ENCODE measurements at regions not wholly inside any gene's neighbourhood (a gene's known extent, or its start where the extent isn't known, plus 50 kb on each side); places are given as distances from the start of the nearest gene placed in this dataset.

GRCh38 chr15:93887151-93887550 lies 344.2 kb upstream of the MCTP2 start (continued):
- TF ChIP-seq AFF4 (CRISPR knock-in tag; IDR thresholded peaks at IDR 0.05; ENCODE audit: borderline replicate concordance) (no peak), FOXJ3 (CRISPR knock-in tag; IDR thresholded peaks at IDR 0.05; ENCODE audit: borderline replicate concordance) (no peak)
- TF ChIP-seq, protein P1, sequence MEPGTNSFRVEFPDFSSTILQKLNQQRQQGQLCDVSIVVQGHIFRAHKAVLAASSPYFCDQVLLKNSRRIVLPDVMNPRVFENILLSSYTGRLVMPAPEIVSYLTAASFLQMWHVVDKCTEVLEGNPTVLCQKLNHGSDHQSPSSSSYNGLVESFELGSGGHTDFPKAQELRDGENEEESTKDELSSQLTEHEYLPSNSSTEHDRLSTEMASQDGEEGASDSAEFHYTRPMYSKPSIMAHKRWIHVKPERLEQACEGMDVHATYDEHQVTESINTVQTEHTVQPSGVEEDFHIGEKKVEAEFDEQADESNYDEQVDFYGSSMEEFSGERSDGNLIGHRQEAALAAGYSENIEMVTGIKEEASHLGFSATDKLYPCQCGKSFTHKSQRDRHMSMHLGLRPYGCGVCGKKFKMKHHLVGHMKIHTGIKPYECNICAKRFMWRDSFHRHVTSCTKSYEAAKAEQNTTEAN (CRISPR knock-in tag; IDR thresholded peaks at IDR 0.05): no peak

DNA sequence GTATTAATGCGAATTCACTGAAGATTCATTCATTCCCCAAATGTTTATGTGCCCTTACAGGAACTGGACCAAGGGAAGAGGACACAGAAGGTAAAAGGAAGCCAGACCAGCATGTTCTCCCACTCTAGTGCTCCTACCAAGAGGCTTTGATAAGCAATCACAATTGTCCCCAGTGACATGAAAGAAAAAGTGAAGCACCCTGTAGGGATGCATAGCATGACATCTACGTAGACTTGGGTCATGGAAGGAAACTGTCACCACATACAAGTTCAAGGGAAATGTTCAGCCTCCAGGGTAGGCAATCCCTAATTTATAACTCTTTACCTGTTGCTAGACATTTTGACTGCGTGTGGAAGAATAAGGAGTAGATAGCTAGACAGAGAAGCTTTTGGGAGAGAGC lies 348.6 kb upstream of the MCTP2 start:
- Mint-ChIP-seq H3K9me3 (peaks cover 3% of the 10 kb centered on the region), H3K27me3 (ENCODE audit: low read depth) (no peaks in the 10 kb centered on the region; the same call in 1 of the 2 replicates), H3K4me3 (no peak overlapping the region), H3K4me1 (peaks cover 21% of the 10 kb centered on the region), H3K36me3 (no peaks in the 10 kb centered on the region), H3K27ac (no peak overlapping the region)
- ATAC-seq (no peak), DNase-seq (ENCODE audit: low spot score) (no peak)
- TF ChIP-seq ZBTB21 (CRISPR knock-in tag; IDR thresholded peaks at IDR 0.05; ENCODE audit: borderline replicate concordance): no peak
- TF ChIP-seq SMAD3 (CRISPR knock-in tag; IDR thresholded peaks at IDR 0.05; ENCODE audit: borderline replicate concordance): no peak
- TF ChIP-seq, protein P2, sequence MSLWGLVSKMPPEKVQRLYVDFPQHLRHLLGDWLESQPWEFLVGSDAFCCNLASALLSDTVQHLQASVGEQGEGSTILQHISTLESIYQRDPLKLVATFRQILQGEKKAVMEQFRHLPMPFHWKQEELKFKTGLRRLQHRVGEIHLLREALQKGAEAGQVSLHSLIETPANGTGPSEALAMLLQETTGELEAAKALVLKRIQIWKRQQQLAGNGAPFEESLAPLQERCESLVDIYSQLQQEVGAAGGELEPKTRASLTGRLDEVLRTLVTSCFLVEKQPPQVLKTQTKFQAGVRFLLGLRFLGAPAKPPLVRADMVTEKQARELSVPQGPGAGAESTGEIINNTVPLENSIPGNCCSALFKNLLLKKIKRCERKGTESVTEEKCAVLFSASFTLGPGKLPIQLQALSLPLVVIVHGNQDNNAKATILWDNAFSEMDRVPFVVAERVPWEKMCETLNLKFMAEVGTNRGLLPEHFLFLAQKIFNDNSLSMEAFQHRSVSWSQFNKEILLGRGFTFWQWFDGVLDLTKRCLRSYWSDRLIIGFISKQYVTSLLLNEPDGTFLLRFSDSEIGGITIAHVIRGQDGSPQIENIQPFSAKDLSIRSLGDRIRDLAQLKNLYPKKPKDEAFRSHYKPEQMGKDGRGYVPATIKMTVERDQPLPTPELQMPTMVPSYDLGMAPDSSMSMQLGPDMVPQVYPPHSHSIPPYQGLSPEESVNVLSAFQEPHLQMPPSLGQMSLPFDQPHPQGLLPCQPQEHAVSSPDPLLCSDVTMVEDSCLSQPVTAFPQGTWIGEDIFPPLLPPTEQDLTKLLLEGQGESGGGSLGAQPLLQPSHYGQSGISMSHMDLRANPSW (CRISPR knock-in tag; conservative IDR thresholded peaks at IDR 0.05; ENCODE audit: low read depth): no peak
- TF ChIP-seq, protein P3, sequence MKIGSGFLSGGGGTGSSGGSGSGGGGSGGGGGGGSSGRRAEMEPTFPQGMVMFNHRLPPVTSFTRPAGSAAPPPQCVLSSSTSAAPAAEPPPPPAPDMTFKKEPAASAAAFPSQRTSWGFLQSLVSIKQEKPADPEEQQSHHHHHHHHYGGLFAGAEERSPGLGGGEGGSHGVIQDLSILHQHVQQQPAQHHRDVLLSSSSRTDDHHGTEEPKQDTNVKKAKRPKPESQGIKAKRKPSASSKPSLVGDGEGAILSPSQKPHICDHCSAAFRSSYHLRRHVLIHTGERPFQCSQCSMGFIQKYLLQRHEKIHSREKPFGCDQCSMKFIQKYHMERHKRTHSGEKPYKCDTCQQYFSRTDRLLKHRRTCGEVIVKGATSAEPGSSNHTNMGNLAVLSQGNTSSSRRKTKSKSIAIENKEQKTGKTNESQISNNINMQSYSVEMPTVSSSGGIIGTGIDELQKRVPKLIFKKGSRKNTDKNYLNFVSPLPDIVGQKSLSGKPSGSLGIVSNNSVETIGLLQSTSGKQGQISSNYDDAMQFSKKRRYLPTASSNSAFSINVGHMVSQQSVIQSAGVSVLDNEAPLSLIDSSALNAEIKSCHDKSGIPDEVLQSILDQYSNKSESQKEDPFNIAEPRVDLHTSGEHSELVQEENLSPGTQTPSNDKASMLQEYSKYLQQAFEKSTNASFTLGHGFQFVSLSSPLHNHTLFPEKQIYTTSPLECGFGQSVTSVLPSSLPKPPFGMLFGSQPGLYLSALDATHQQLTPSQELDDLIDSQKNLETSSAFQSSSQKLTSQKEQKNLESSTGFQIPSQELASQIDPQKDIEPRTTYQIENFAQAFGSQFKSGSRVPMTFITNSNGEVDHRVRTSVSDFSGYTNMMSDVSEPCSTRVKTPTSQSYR (CRISPR knock-in tag; IDR thresholded peaks at IDR 0.05): no peak
- no peak for TF ChIP-seq ZNF416 (CRISPR knock-in tag; IDR thresholded peaks at IDR 0.05)
- TF ChIP-seq, protein P4, sequence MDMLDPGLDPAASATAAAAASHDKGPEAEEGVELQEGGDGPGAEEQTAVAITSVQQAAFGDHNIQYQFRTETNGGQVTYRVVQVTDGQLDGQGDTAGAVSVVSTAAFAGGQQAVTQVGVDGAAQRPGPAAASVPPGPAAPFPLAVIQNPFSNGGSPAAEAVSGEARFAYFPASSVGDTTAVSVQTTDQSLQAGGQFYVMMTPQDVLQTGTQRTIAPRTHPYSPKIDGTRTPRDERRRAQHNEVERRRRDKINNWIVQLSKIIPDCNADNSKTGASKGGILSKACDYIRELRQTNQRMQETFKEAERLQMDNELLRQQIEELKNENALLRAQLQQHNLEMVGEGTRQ (CRISPR knock-in tag; IDR thresholded peaks at IDR 0.05): no peak
- no peak for TF ChIP-seq FOXP4 (CRISPR knock-in tag; IDR thresholded peaks at IDR 0.05)
- TF ChIP-seq ZNF317 (CRISPR knock-in tag; IDR thresholded peaks at IDR 0.05; ENCODE audit: borderline replicate concordance, low read depth): no peak
- TF ChIP-seq SP1 (CRISPR knock-in tag; conservative IDR thresholded peaks at IDR 0.05): no peak
- TF ChIP-seq, protein P5, sequence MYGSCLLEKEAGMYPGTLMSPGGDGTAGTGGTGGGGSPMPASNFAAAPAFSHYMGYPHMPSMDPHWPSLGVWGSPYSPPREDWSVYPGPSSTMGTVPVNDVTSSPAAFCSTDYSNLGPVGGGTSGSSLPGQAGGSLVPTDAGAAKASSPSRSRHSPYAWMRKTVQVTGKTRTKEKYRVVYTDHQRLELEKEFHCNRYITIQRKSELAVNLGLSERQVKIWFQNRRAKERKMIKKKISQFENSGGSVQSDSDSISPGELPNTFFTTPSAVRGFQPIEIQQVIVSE (CRISPR knock-in tag; IDR thresholded peaks at IDR 0.05; ENCODE audit: borderline replicate concordance): no peak
- TF ChIP-seq ATF6 (CRISPR knock-in tag; IDR thresholded peaks at IDR 0.05): no peak
- no peak for TF ChIP-seq CBFB (CRISPR knock-in tag; IDR thresholded peaks at IDR 0.05; ENCODE audit: low read depth)
- TF ChIP-seq, protein P6, sequence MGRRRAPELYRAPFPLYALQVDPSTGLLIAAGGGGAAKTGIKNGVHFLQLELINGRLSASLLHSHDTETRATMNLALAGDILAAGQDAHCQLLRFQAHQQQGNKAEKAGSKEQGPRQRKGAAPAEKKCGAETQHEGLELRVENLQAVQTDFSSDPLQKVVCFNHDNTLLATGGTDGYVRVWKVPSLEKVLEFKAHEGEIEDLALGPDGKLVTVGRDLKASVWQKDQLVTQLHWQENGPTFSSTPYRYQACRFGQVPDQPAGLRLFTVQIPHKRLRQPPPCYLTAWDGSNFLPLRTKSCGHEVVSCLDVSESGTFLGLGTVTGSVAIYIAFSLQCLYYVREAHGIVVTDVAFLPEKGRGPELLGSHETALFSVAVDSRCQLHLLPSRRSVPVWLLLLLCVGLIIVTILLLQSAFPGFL (CRISPR knock-in tag; IDR thresholded peaks at IDR 0.05; ENCODE audit: borderline replicate concordance): no peak
- ChIA-PET POLR2A (no interaction called here), CTCF (interaction anchor here (0.5 to 0.8 kb wide), 3 partner anchors 98 to 540 kb away, joined by 3 to 4 read pairs (median 3); no protein-coding TSS in a partner anchor)
